ENCODE measurements at regions not wholly inside any gene's neighbourhood (a gene's known extent, or its start where the extent isn't known, plus 50 kb on each side); places are given as distances from the start of the nearest gene placed in this dataset.

DNA sequence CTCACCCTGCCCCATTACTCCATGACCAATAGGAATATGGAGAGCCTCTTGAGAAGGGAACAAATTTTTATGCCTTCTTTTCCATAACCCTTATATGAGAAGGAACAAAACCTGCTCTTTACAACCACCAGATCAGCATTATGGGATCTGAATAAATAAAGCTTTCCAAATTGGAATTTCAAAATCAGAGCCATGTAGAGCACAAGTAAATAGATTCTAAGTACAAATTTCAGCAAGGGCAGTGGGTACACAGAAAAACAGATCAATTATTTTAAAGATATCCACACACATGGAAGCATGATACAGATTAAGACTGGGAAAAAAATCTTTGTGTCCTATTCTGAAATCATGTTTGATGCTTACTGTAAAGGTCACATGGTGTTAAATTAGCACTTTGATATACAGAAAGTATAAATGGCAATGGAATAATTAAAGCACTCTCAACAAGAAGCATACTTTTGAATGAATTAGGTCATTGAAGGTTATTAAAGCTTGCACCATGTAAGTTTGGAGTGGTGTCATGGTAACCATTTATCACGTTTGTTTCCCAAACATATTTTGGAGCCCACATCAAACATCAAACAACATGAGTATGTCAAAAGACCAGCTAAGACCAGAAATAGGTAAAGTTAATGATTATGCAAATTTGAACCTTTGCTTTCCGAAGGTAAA lies 75.9 kb upstream of the AVPR1A start:
- Mint-ChIP-seq H3K27me3 (no peaks in the 10 kb centered on the region), H3K4me1 (no peaks in the 10 kb centered on the region), H3K36me3 (ENCODE audit: low read depth) (no peaks in the 10 kb centered on the region), H3K9me3 (no peaks in the 10 kb centered on the region), H3K27ac (no peak overlapping the region), H3K4me3 (no peak overlapping the region)
- intact Hi-C loops (cut with micrococcal nuclease), result no loop called here
- DNase-seq, result no peak

DNA sequence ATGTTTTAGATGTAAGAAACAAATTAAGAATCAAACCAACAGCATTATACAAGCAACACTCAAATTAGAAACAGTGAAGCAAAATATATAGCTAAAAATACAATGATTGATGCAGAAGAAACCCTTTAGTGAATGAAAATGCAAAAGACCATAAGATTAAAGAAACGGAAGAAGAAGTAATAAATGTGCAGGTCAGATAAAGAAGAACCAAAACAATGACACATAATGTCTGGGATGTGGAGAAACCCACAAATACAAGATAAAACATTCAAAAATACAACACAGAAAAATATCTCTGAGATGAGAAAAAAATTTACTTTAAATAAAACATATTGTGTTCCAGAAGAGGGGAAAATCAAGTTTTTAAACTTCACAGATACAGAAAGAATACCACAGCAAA lies 73.4 kb upstream of the AVPR1A start:
- no peak for DNase-seq
- no peak overlapping the region for H3K4me3 Mint-ChIP-seq
- no peak overlapping the region for H3K27ac Mint-ChIP-seq
- no peaks in the 10 kb centered on the region for H3K36me3 Mint-ChIP-seq (ENCODE audit: low read depth)
- H3K4me1 Mint-ChIP-seq, result no peaks in the 10 kb centered on the region
- intact Hi-C loops (cut with micrococcal nuclease), result no loop called here
- H3K9me3 Mint-ChIP-seq, result no peaks in the 10 kb centered on the region
- no peaks in the 10 kb centered on the region for H3K27me3 Mint-ChIP-seq

DNA sequence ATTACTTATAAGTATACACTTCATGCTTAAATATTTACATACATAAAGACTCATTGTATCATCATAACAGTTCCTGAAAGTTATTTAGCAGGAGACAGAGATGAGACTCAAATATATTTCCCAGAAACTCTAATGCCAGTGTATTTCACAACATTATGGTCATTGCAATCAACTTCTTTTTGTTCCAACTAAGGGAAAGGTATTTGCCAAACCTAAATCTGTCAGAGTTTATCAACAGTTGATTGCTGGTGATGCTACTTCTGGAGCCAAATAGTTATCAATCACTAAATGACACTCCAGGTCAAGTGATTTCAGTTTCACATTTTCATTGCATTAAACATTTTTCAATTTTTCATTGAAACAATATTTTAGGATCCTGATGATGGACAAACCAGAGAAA lies 72.1 kb upstream of the AVPR1A start:
- intact Hi-C loops (cut with micrococcal nuclease), result no loop called here
- no peaks in the 10 kb centered on the region for H3K27me3 Mint-ChIP-seq
- no peak overlapping the region for H3K27ac Mint-ChIP-seq
- no peak overlapping the region for H3K4me3 Mint-ChIP-seq
- H3K4me1 Mint-ChIP-seq, result no peaks in the 10 kb centered on the region
- no peaks in the 10 kb centered on the region for H3K9me3 Mint-ChIP-seq
- H3K36me3 Mint-ChIP-seq (ENCODE audit: low read depth), result no peaks in the 10 kb centered on the region
- no peak for DNase-seq

DNA sequence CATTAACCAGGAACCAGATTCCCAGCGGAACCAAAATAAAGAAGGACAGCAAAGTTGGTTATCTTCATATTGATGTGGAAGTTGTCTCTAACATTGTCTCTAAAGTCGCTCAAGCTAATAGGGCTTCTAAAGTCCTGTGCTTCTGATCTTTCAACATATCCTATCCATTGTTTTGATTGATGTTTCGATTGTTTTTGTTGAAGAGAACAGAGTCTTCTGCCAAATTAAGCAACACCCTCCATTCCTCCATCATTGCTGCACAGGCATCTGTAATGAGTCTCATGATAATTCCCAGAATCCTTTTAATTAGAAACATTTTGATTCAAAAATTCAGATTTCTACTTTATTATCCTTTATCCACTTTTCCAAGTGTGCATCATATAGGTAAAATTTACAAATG lies 71.6 kb upstream of the AVPR1A start:
- no peaks in the 10 kb centered on the region for H3K9me3 Mint-ChIP-seq
- H3K27me3 Mint-ChIP-seq, result no peaks in the 10 kb centered on the region
- H3K36me3 Mint-ChIP-seq (ENCODE audit: low read depth), result no peaks in the 10 kb centered on the region
- H3K4me3 Mint-ChIP-seq, result no peak overlapping the region
- intact Hi-C loops (cut with micrococcal nuclease), result no loop called here
- no peak for DNase-seq
- H3K4me1 Mint-ChIP-seq, result no peaks in the 10 kb centered on the region
- no peak overlapping the region for H3K27ac Mint-ChIP-seq

DNA sequence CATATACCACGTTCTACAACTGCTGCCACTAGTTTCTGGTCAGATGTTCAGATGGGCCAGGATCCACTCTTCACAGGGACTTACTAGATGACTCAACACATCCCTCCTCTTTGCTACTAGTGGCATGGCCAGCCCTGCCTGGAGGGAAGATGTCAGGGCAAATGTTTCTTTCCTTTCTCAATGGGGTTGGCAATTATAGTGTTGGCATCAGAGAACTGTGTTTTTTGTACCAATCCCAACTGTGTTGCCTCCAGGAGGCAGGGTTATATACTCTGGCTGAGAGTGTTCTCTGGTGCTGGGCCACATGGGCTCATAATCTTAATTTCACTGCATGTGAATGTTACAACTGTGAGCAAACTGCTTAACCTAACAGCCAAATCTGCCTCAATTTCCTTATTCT lies 69.9 kb upstream of the AVPR1A start:
- intact Hi-C loops (cut with micrococcal nuclease), result no loop called here
- H3K27ac Mint-ChIP-seq, result no peak overlapping the region
- no peaks in the 10 kb centered on the region for H3K36me3 Mint-ChIP-seq (ENCODE audit: low read depth)
- DNase-seq, result no peak
- H3K9me3 Mint-ChIP-seq, result no peaks in the 10 kb centered on the region
- H3K27me3 Mint-ChIP-seq, result no peaks in the 10 kb centered on the region
- H3K4me3 Mint-ChIP-seq, result no peak overlapping the region
- no peaks in the 10 kb centered on the region for H3K4me1 Mint-ChIP-seq

DNA sequence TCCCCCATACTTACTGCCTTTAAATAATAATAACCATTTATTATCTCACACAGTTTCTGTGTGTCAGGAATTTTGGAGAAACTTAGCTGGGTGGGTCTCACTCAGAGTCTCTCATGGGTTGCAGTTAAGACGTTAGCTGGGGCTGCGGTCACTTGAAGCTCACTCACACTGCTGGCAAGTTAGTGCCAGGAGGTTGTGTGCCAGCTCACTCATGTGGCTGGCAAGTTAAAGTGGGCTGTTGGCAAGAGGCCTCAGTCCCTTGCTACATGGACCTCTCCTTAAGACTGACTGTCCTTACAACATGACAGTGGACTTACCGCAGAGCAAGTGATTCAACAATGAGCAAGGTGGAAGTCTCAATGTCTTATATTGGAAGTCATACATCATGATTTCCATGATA lies 61.3 kb upstream of the AVPR1A start:
- H3K4me1 Mint-ChIP-seq, result no peaks in the 10 kb centered on the region
- no peaks in the 10 kb centered on the region for H3K27me3 Mint-ChIP-seq
- no peaks in the 10 kb centered on the region for H3K9me3 Mint-ChIP-seq
- H3K4me3 Mint-ChIP-seq, result no peak overlapping the region
- intact Hi-C loops (cut with micrococcal nuclease), result no loop called here
- no peak overlapping the region for H3K27ac Mint-ChIP-seq
- no peak for DNase-seq
- no peaks in the 10 kb centered on the region for H3K36me3 Mint-ChIP-seq (ENCODE audit: low read depth)

DNA sequence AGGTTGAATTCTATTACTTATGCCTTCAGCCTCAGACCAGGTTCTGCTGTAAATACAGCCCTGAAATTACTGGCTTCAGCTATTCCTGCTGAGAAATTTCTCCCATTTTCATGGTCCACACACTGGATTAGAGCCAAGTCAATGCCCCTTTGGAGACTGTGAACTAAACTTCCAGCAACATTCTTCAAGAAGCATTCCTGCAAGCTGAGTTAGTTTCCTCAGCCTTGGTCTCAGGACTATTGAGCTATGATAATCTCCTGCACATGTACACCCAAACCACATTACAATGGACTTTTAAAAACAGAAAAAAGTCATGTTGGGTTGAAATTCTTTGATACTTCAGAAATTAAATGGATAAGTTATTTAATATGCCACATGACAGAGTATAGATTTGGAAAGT lies 58.0 kb upstream of the AVPR1A start:
- H3K27ac Mint-ChIP-seq, result no peak overlapping the region
- H3K36me3 Mint-ChIP-seq (ENCODE audit: low read depth), result no peaks in the 10 kb centered on the region
- no peak overlapping the region for H3K4me3 Mint-ChIP-seq
- no peaks in the 10 kb centered on the region for H3K27me3 Mint-ChIP-seq
- H3K9me3 Mint-ChIP-seq, result no peaks in the 10 kb centered on the region
- DNase-seq, result no peak
- H3K4me1 Mint-ChIP-seq, result no peaks in the 10 kb centered on the region
- intact Hi-C loops (cut with micrococcal nuclease), result no loop called here

DNA sequence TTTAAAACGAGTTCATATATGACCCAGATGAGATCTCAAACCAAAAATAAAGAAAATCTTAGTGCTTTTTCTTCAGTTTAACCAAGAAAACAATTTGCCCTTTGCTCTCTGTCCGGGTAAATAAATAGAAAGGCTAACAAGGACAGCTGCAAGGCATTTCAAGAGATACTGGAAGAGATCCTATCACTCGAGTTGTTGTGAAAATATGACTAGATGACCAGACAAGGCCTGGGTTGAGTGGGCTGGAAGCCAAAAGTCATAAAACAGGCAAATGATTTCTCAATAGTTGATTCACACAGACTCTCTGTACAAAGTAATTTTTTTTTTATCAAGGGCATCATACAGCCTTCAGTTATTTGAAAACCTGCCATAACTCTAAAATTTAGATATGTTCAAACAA lies 55.9 kb upstream of the AVPR1A start:
- intact Hi-C loops (cut with micrococcal nuclease), result no loop called here
- Mint-ChIP-seq H3K27ac (no peak overlapping the region), H3K9me3 (no peaks in the 10 kb centered on the region), H3K4me1 (no peaks in the 10 kb centered on the region), H3K4me3 (no peak overlapping the region), H3K27me3 (no peaks in the 10 kb centered on the region), H3K36me3 (ENCODE audit: low read depth) (no peaks in the 10 kb centered on the region)
- DNase-seq, result no peak

DNA sequence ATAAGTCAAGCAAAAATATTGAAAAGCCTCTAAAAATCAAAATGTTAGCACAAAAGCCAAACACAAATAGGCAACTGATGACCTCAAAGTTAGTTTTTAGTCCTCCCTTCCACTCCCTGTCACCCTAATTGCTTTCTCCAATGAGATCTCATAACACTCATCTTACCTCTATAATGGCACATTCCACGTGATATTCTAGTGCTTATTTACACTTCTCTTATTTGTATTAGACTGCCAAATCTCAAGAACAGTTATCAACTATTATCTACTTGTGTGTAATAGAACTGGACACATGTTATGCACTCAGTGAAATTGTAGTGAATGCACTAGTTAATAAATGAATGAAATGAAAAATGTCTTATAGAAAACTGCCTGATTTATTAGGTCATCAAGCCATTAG lies 55.5 kb upstream of the AVPR1A start:
- Mint-ChIP-seq H3K4me3 (no peak overlapping the region), H3K27me3 (no peaks in the 10 kb centered on the region), H3K9me3 (no peaks in the 10 kb centered on the region), H3K36me3 (ENCODE audit: low read depth) (no peaks in the 10 kb centered on the region), H3K27ac (no peak overlapping the region), H3K4me1 (no peaks in the 10 kb centered on the region)
- intact Hi-C loops (cut with micrococcal nuclease), result no loop called here
- no peak for DNase-seq
